NAMALWA (cell line): ENCODE measurements at regions not wholly inside any gene's neighbourhood (a gene's known extent, or its start where the extent isn't known, plus 50 kb on each side); places are given as distances from the start of the nearest gene placed in this dataset.

ENCODE experiments used
- DNase-seq: peaks from one replicate; pipeline ENCODE4 v3.0.0-alpha.2; 2015; ENCODE audit warnings: low spot score

- DNase-seq: no peak
Observed at GRCh38 chr15:94761574-94761973, 530.2 kb downstream of the MCTP2 start.

- DNase-seq: no peak
Observed at GRCh38 chr15:94769089-94769488, 537.7 kb downstream of the MCTP2 start.

GRCh38 chr15:94770199-94770598, 538.8 kb downstream of the MCTP2 start:
- no peak for DNase-seq

- DNase-seq: no peak
Observed at GRCh38 chr15:94777037-94777436, 545.7 kb downstream of the MCTP2 start.

GRCh38 chr15:94778840-94779239, 547.5 kb downstream of the MCTP2 start:
- no peak for DNase-seq

- no peak for DNase-seq
Observed at GRCh38 chr15:94780166-94780565, 548.8 kb downstream of the MCTP2 start.

GRCh38 chr15:94785091-94785490, 553.7 kb downstream of the MCTP2 start:
- DNase-seq: no peak

GRCh38 chr15:94791008-94791407, 559.6 kb downstream of the MCTP2 start:
- no peak for DNase-seq

GRCh38 chr15:94791510-94791909, 560.1 kb downstream of the MCTP2 start:
- DNase-seq: no peak

- DNase-seq: no peak
Observed at GRCh38 chr15:94792196-94792595, 560.8 kb downstream of the MCTP2 start.

- DNase-seq: no peak
Observed at GRCh38 chr15:94793207-94793606, 561.8 kb downstream of the MCTP2 start.

GRCh38 chr15:94793641-94794040, 562.3 kb downstream of the MCTP2 start:
- DNase-seq: no peak

GRCh38 chr15:94804613-94805012, 573.3 kb downstream of the MCTP2 start:
- no peak for DNase-seq

- DNase-seq: no peak
Observed at GRCh38 chr15:94815110-94815731, 583.9 kb downstream of the MCTP2 start.

- no peak for DNase-seq
Observed at GRCh38 chr15:94815914-94816313, 584.6 kb downstream of the MCTP2 start.

GRCh38 chr15:94829887-94830884, 598.8 kb downstream of the MCTP2 start:
- no peak for DNase-seq

GRCh38 chr15:94834000-94834399, 602.6 kb downstream of the MCTP2 start:
- DNase-seq: no peak

- DNase-seq: no peak
Observed at GRCh38 chr15:94834494-94834893, 603.1 kb downstream of the MCTP2 start.

- DNase-seq: no peak
Observed at GRCh38 chr15:94838281-94838680, 606.9 kb downstream of the MCTP2 start.

GRCh38 chr15:94840794-94841783, 609.7 kb downstream of the MCTP2 start:
- no peak for DNase-seq

GRCh38 chr15:94843060-94843459, 611.7 kb downstream of the MCTP2 start:
- no peak for DNase-seq

- DNase-seq: no peak
Observed at GRCh38 chr15:94844198-94844537, 612.8 kb downstream of the MCTP2 start.
